GM06990 (cell line): ENCODE measurements at regions not wholly inside any gene's neighbourhood (a gene's known extent, or its start where the extent isn't known, plus 50 kb on each side); places are given as distances from the start of the nearest gene placed in this dataset.

ENCODE experiments used
- DNase-seq: peaks from one replicate; pipeline ENCODE4 v3.0.0-alpha.2; 2011; ENCODE audit not compliant: insufficient read length; ENCODE audit errors: extremely low read depth
- H3K27me3 ChIP-seq: replicated peaks from 2 replicates; pipeline ENCODE4 v1.6.0; 2011; ENCODE audit warnings: low read length; ENCODE audit not compliant: control insufficient read depth, insufficient read depth
- H3K36me3 ChIP-seq: 2 replicates; pipeline ENCODE4 v1.5.1; 2011; ENCODE audit warnings: low read length; ENCODE audit not compliant: control insufficient read depth, insufficient read depth
- H3K4me3 ChIP-seq: replicated peaks from 2 replicates; pipeline ENCODE4 v1.5.1; 2011; ENCODE audit warnings: low read depth, mild to moderate bottlenecking, control low read depth, low read length
- CTCF ChIP-seq: IDR thresholded peaks from 2 replicates; pipeline ENCODE4 v1.5.1; 2011; ENCODE audit warnings: low read length, control low read depth, mild to moderate bottlenecking, inconsistent platforms; ENCODE audit not compliant: insufficient read depth, poor library complexity, severe bottlenecking

- no peak for DNase-seq
- Histone ChIP-seq H3K4me3 (no peak overlapping the region), H3K36me3 (no peaks in the 10 kb centered on the region), H3K27me3 (no peaks in the 10 kb centered on the region)
- TF ChIP-seq CTCF = no peak
Measured at GRCh38 chr18:56294484-56295183, 343.8 kb downstream of the TXNL1 start.

GRCh38 chr18:56291294-56291693, 347.1 kb downstream of the TXNL1 start:
- Histone ChIP-seq H3K4me3 (no peak overlapping the region), H3K27me3 (no peaks in the 10 kb centered on the region), H3K36me3 (no peaks in the 10 kb centered on the region)
- no peak for TF ChIP-seq CTCF
- no peak for DNase-seq

- no peak for DNase-seq
- Histone ChIP-seq H3K36me3 (no peaks in the 10 kb centered on the region), H3K27me3 (no peaks in the 10 kb centered on the region), H3K4me3 (no peak overlapping the region)
- TF ChIP-seq CTCF = no peak
Measured at GRCh38 chr18:56289381-56289780, 349.0 kb downstream of the TXNL1 start.

GRCh38 chr18:56286775-56287325, 351.5 kb downstream of the TXNL1 start:
- DNase-seq = no peak
- no peak for TF ChIP-seq CTCF
- Histone ChIP-seq H3K36me3 (no peaks in the 10 kb centered on the region), H3K4me3 (no peak overlapping the region), H3K27me3 (no peaks in the 10 kb centered on the region)

GRCh38 chr18:56285387-56286065, 352.9 kb downstream of the TXNL1 start:
- no peak for DNase-seq
- no peak for TF ChIP-seq CTCF
- H3K4me3 ChIP-seq = no peak overlapping the region
- no peaks in the 10 kb centered on the region for H3K36me3 ChIP-seq
- H3K27me3 ChIP-seq = no peaks in the 10 kb centered on the region
